DOHH2 (cell line): ENCODE measurements at regions not wholly inside any gene's neighbourhood (a gene's known extent, or its start where the extent isn't known, plus 50 kb on each side); places are given as distances from the start of the nearest gene placed in this dataset.
"Not testable (repeated sequence)": the region's sequence is repeated elsewhere in the genome, so short reads cannot be mapped to it uniquely, and the experiment has no call there.

Source experiments
- H3F3A ChIP-seq: fragments of 200-600 bp; sonication (generic), shearing (Covaris generic); 2 replicates; pipeline ENCODE4 v1.6.0; 2016; ENCODE audit warnings: antibody characterized with exemption, mild to moderate bottlenecking; ENCODE audit not compliant: control insufficient read depth, insufficient read depth
- H3K27ac ChIP-seq: fragments of 200-600 bp; sonication (generic); 2 replicates; pipeline ENCODE4 v1.5.1; 2014; ENCODE audit warnings: low read depth, mild to moderate bottlenecking, low read length, moderate library complexity
- H3K27me3 ChIP-seq: fragments of 200-600 bp; sonication (generic); 2 replicates; pipeline ENCODE4 v1.6.1; 2014; ENCODE audit warnings: mild to moderate bottlenecking, low read length, mixed read lengths; ENCODE audit not compliant: control insufficient read depth
- H3K36me3 ChIP-seq: fragments of 200-600 bp; sonication (generic); 2 replicates; pipeline ENCODE4 v1.6.1; 2014; ENCODE audit warnings: mild to moderate bottlenecking, low read length, moderate library complexity, mixed read lengths; ENCODE audit not compliant: control insufficient read depth
- H3K4me1 ChIP-seq: fragments of 200-600 bp; sonication (generic); 2 replicates; pipeline ENCODE4 v1.6.1; 2014; ENCODE audit warnings: mild to moderate bottlenecking, low read length, mixed read lengths; ENCODE audit not compliant: control insufficient read depth
- H3K4me2 ChIP-seq: fragments of 200-600 bp; sonication (generic); 2 replicates; pipeline ENCODE4 v1.6.0; 2014; ENCODE audit warnings: mild to moderate bottlenecking, low read length, moderate library complexity
- H3K4me3 ChIP-seq: fragments of 200-600 bp; sonication (generic); 2 replicates; pipeline ENCODE4 v1.5.1; 2014; ENCODE audit warnings: mild to moderate bottlenecking, low read length, mixed read lengths
- H3K79me2 ChIP-seq: fragments of 200-600 bp; sonication (generic); 2 replicates; pipeline ENCODE4 v1.6.1; 2014; ENCODE audit warnings: mild to moderate bottlenecking, low read length, mixed read lengths; ENCODE audit not compliant: control insufficient read depth
- H3K9me2 ChIP-seq: fragments of 200-600 bp; sonication (generic); replicated peaks from 2 replicates; pipeline ENCODE4 v1.6.1; 2014; ENCODE audit warnings: mild to moderate bottlenecking, low read length, mixed read lengths; ENCODE audit not compliant: control insufficient read depth
- H3K9me3 ChIP-seq: fragments of 200-600 bp; sonication (generic); 2 replicates; pipeline ENCODE4 v1.6.1; 2014; ENCODE audit warnings: antibody characterized with exemption, low read length, mixed read lengths; ENCODE audit not compliant: control insufficient read depth, insufficient read depth
- H4K20me1 ChIP-seq: fragments of 200-600 bp; sonication (generic); 2 replicates; pipeline ENCODE4 v1.6.0; 2014; ENCODE audit warnings: low read depth, mild to moderate bottlenecking, antibody characterized with exemption, low read length, moderate library complexity; ENCODE audit not compliant: control insufficient read depth, insufficient read depth
- CTCF ChIP-seq: fragments of 200-600 bp; sonication (generic); IDR thresholded peaks from one replicate; pipeline ENCODE4 v1.5.1; 2014; ENCODE audit warnings: antibody characterized with exemption, mild to moderate bottlenecking, low read depth, low read length; ENCODE audit not compliant: poor library complexity, severe bottlenecking
- EZH2phosphoT487 ChIP-seq: fragments of 200-600 bp; sonication (generic); IDR thresholded peaks from 2 replicates; pipeline ENCODE4 v1.6.1; 2017; ENCODE audit warnings: borderline replicate concordance, mild to moderate bottlenecking, antibody characterized with exemption, low read length, moderate library complexity, mixed read lengths

GRCh38 chr16:7866144-7866543 lies 533.5 kb downstream of the RBFOX1 start:
- H3K4me3 ChIP-seq, result no peak overlapping the region
- H3K4me1 ChIP-seq, result no peaks in the 10 kb centered on the region
- no peaks in the 10 kb centered on the region for H3K79me2 ChIP-seq
- H3K27ac ChIP-seq, result no peak overlapping the region
- no peak for TF ChIP-seq EZH2phosphoT487
- TF ChIP-seq CTCF, result no peak
- no peaks in the 10 kb centered on the region for H3F3A ChIP-seq
- H4K20me1 ChIP-seq, result no peaks in the 10 kb centered on the region
- H3K27me3 ChIP-seq, result no peaks in the 10 kb centered on the region
- H3K9me2 ChIP-seq, result no peaks in the 10 kb centered on the region
- H3K4me2 ChIP-seq, result no peak overlapping the region
- H3K36me3 ChIP-seq, result no peaks in the 10 kb centered on the region
- H3K9me3 ChIP-seq, result no peaks in the 10 kb centered on the region

GRCh38 chr16:7865393-7865792 lies 532.7 kb downstream of the RBFOX1 start:
- not testable (repeated sequence) for H3K27me3 ChIP-seq

GRCh38 chr16:7861891-7862582 lies 529.4 kb downstream of the RBFOX1 start:
- Histone ChIP-seq H3K27me3 (no peaks in the 10 kb centered on the region), H3K36me3 (no peaks in the 10 kb centered on the region), H3K79me2 (no peaks in the 10 kb centered on the region), H3K9me2 (no peaks in the 10 kb centered on the region), H3K9me3 (no peaks in the 10 kb centered on the region), H4K20me1 (no peaks in the 10 kb centered on the region), H3K4me1 (no peaks in the 10 kb centered on the region), H3F3A (no peaks in the 10 kb centered on the region), H3K27ac (no peak overlapping the region), H3K4me3 (no peak overlapping the region), H3K4me2 (no peak overlapping the region)
- no peak for TF ChIP-seq EZH2phosphoT487

More at GRCh38 chr16:7865393-7865792, 532.7 kb downstream of the RBFOX1 start:
- H3K36me3 ChIP-seq, H4K20me1 ChIP-seq, H3K4me2 ChIP-seq, H3K9me2 ChIP-seq, H3K9me3 ChIP-seq, H3K4me1 ChIP-seq, H3K4me3 ChIP-seq, H3F3A ChIP-seq, H3K79me2 ChIP-seq, H3K27ac ChIP-seq: not testable (repeated sequence)

GRCh38 chr16:7853197-7853596 lies 520.6 kb downstream of the RBFOX1 start:
- Histone ChIP-seq H3K4me1 (no peaks in the 10 kb centered on the region), H3K4me2 (no peak overlapping the region), H4K20me1 (no peaks in the 10 kb centered on the region), H3K27me3 (no peaks in the 10 kb centered on the region), H3K36me3 (no peaks in the 10 kb centered on the region), H3K9me2 (no peaks in the 10 kb centered on the region), H3K9me3 (no peaks in the 10 kb centered on the region), H3F3A (no peaks in the 10 kb centered on the region), H3K4me3 (no peak overlapping the region), H3K79me2 (no peaks in the 10 kb centered on the region), H3K27ac (no peak overlapping the region)
- TF ChIP-seq CTCF (no peak), EZH2phosphoT487 (no peak)
